ENCODE measurements at regions not wholly inside any gene's neighbourhood (a gene's known extent, or its start where the extent isn't known, plus 50 kb on each side); places are given as distances from the start of the nearest gene placed in this dataset.

- no peak overlapping the region for H3K27ac Mint-ChIP-seq
- H3K4me1 Mint-ChIP-seq (ENCODE audit: low read depth) = no peaks in the 10 kb centered on the region
- H3K36me3 Mint-ChIP-seq (ENCODE audit: low read depth) = no peaks in the 10 kb centered on the region
- no peak overlapping the region for H3K4me3 Mint-ChIP-seq
- no peaks in the 10 kb centered on the region for H3K27me3 Mint-ChIP-seq
- intact Hi-C loops (cut with micrococcal nuclease) = no loop called here
- no peaks in the 10 kb centered on the region for H3K9me3 Mint-ChIP-seq
These were observed 162.3 kb downstream of the TUSC7 start for GRCh38 chr3:116871905-116872304.

GRCh38 chr3:116872688-116873087, 163.1 kb downstream of the TUSC7 start:
- Mint-ChIP-seq H3K27ac (no peak overlapping the region), H3K36me3 (ENCODE audit: low read depth) (no peaks in the 10 kb centered on the region), H3K4me1 (ENCODE audit: low read depth) (no peaks in the 10 kb centered on the region), H3K9me3 (no peaks in the 10 kb centered on the region), H3K27me3 (no peaks in the 10 kb centered on the region), H3K4me3 (no peak overlapping the region)
- intact Hi-C loops (cut with micrococcal nuclease) = no loop called here

GRCh38 chr3:116873142-116873541, 163.6 kb downstream of the TUSC7 start:
- no peaks in the 10 kb centered on the region for H3K36me3 Mint-ChIP-seq (ENCODE audit: low read depth)
- intact Hi-C loops (cut with micrococcal nuclease) = no loop called here
- H3K9me3 Mint-ChIP-seq = peaks cover 2% of the 10 kb centered on the region
- no peak overlapping the region for H3K4me3 Mint-ChIP-seq
- no peak overlapping the region for H3K27ac Mint-ChIP-seq
- H3K4me1 Mint-ChIP-seq (ENCODE audit: low read depth) = no peaks in the 10 kb centered on the region
- H3K27me3 Mint-ChIP-seq = no peaks in the 10 kb centered on the region

- Mint-ChIP-seq H3K4me3 (no peak overlapping the region), H3K27me3 (no peaks in the 10 kb centered on the region), H3K9me3 (peaks cover 6% of the 10 kb centered on the region), H3K4me1 (ENCODE audit: low read depth) (no peaks in the 10 kb centered on the region), H3K27ac (no peak overlapping the region), H3K36me3 (ENCODE audit: low read depth) (no peaks in the 10 kb centered on the region)
- intact Hi-C loops (cut with micrococcal nuclease) = no loop called here
These were observed 168.4 kb downstream of the TUSC7 start for GRCh38 chr3:116877968-116878367.

- Mint-ChIP-seq H3K27me3 (no peaks in the 10 kb centered on the region), H3K9me3 (no peaks in the 10 kb centered on the region), H3K27ac (no peak overlapping the region), H3K4me1 (ENCODE audit: low read depth) (peaks cover 5% of the 10 kb centered on the region), H3K36me3 (ENCODE audit: low read depth) (no peaks in the 10 kb centered on the region), H3K4me3 (no peak overlapping the region)
- intact Hi-C loops (cut with micrococcal nuclease) = no loop called here
These were observed 176.8 kb downstream of the TUSC7 start for GRCh38 chr3:116886202-116886893.

GRCh38 chr3:116896116-116896515, 186.5 kb downstream of the TUSC7 start:
- no peak overlapping the region for H3K27ac Mint-ChIP-seq
- H3K4me3 Mint-ChIP-seq = no peak overlapping the region
- no peaks in the 10 kb centered on the region for H3K36me3 Mint-ChIP-seq (ENCODE audit: low read depth)
- H3K4me1 Mint-ChIP-seq (ENCODE audit: low read depth) = no peaks in the 10 kb centered on the region
- intact Hi-C loops (cut with micrococcal nuclease) = no loop called here
- H3K27me3 Mint-ChIP-seq = no peaks in the 10 kb centered on the region
- no peaks in the 10 kb centered on the region for H3K9me3 Mint-ChIP-seq

- no peaks in the 10 kb centered on the region for H3K36me3 Mint-ChIP-seq (ENCODE audit: low read depth)
- no peak overlapping the region for H3K27ac Mint-ChIP-seq
- no peaks in the 10 kb centered on the region for H3K27me3 Mint-ChIP-seq
- H3K4me3 Mint-ChIP-seq = no peak overlapping the region
- intact Hi-C loops (cut with micrococcal nuclease) = no loop called here
- H3K9me3 Mint-ChIP-seq = no peaks in the 10 kb centered on the region
- no peaks in the 10 kb centered on the region for H3K4me1 Mint-ChIP-seq (ENCODE audit: low read depth)
These were observed 187.8 kb downstream of the TUSC7 start for GRCh38 chr3:116897382-116897781.

- intact Hi-C loops (cut with micrococcal nuclease) = no loop called here
- Mint-ChIP-seq H3K9me3 (no peaks in the 10 kb centered on the region), H3K36me3 (ENCODE audit: low read depth) (no peaks in the 10 kb centered on the region), H3K4me3 (no peak overlapping the region), H3K27ac (no peak overlapping the region), H3K27me3 (no peaks in the 10 kb centered on the region), H3K4me1 (ENCODE audit: low read depth) (no peaks in the 10 kb centered on the region)
These were observed 189.7 kb downstream of the TUSC7 start for GRCh38 chr3:116899253-116899652.

GRCh38 chr3:116905334-116905733, 195.8 kb downstream of the TUSC7 start:
- Mint-ChIP-seq H3K4me3 (no peak overlapping the region), H3K4me1 (ENCODE audit: low read depth) (no peaks in the 10 kb centered on the region), H3K9me3 (no peaks in the 10 kb centered on the region), H3K27ac (no peak overlapping the region), H3K36me3 (ENCODE audit: low read depth) (no peaks in the 10 kb centered on the region), H3K27me3 (no peaks in the 10 kb centered on the region)
- intact Hi-C loops (cut with micrococcal nuclease) = no loop called here

- Mint-ChIP-seq H3K9me3 (no peaks in the 10 kb centered on the region), H3K36me3 (ENCODE audit: low read depth) (no peaks in the 10 kb centered on the region), H3K4me1 (ENCODE audit: low read depth) (no peaks in the 10 kb centered on the region), H3K4me3 (no peak overlapping the region), H3K27ac (no peak overlapping the region), H3K27me3 (no peaks in the 10 kb centered on the region)
- intact Hi-C loops (cut with micrococcal nuclease) = no loop called here
These were observed 196.2 kb downstream of the TUSC7 start for GRCh38 chr3:116905794-116906193.

GRCh38 chr3:116912116-116912515, 202.5 kb downstream of the TUSC7 start:
- intact Hi-C loops (cut with micrococcal nuclease) = no loop called here
- no peak overlapping the region for H3K4me3 Mint-ChIP-seq
- no peaks in the 10 kb centered on the region for H3K36me3 Mint-ChIP-seq (ENCODE audit: low read depth)
- no peaks in the 10 kb centered on the region for H3K4me1 Mint-ChIP-seq (ENCODE audit: low read depth)
- no peak overlapping the region for H3K27ac Mint-ChIP-seq
- H3K27me3 Mint-ChIP-seq = no peaks in the 10 kb centered on the region
- H3K9me3 Mint-ChIP-seq = peaks cover 6% of the 10 kb centered on the region

- Mint-ChIP-seq H3K27ac (no peak overlapping the region), H3K27me3 (no peaks in the 10 kb centered on the region), H3K4me1 (ENCODE audit: low read depth) (no peaks in the 10 kb centered on the region), H3K36me3 (ENCODE audit: low read depth) (no peaks in the 10 kb centered on the region), H3K9me3 (peaks cover 6% of the 10 kb centered on the region), H3K4me3 (no peak overlapping the region)
- intact Hi-C loops (cut with micrococcal nuclease) = no loop called here
These were observed 204.4 kb downstream of the TUSC7 start for GRCh38 chr3:116914004-116914403.

GRCh38 chr3:116916836-116917235, 207.3 kb downstream of the TUSC7 start:
- peaks cover 6% of the 10 kb centered on the region for H3K9me3 Mint-ChIP-seq
- no peak overlapping the region for H3K27ac Mint-ChIP-seq
- intact Hi-C loops (cut with micrococcal nuclease) = no loop called here
- no peaks in the 10 kb centered on the region for H3K4me1 Mint-ChIP-seq (ENCODE audit: low read depth)
- no peak overlapping the region for H3K4me3 Mint-ChIP-seq
- H3K36me3 Mint-ChIP-seq (ENCODE audit: low read depth) = no peaks in the 10 kb centered on the region
- no peaks in the 10 kb centered on the region for H3K27me3 Mint-ChIP-seq

GRCh38 chr3:116920826-116921610, 211.4 kb downstream of the TUSC7 start:
- Mint-ChIP-seq H3K9me3 (peaks cover 17% of the 10 kb centered on the region), H3K4me3 (no peak overlapping the region), H3K27ac (no peak overlapping the region), H3K4me1 (ENCODE audit: low read depth) (no peaks in the 10 kb centered on the region), H3K36me3 (ENCODE audit: low read depth) (no peaks in the 10 kb centered on the region), H3K27me3 (no peaks in the 10 kb centered on the region)
- intact Hi-C loops (cut with micrococcal nuclease) = no loop called here

GRCh38 chr3:116927918-116928317, 218.3 kb downstream of the TUSC7 start:
- no peak overlapping the region for H3K27ac Mint-ChIP-seq
- no peaks in the 10 kb centered on the region for H3K36me3 Mint-ChIP-seq (ENCODE audit: low read depth)
- no peaks in the 10 kb centered on the region for H3K4me1 Mint-ChIP-seq (ENCODE audit: low read depth)

More at GRCh38 chr3:116927918-116928317, 218.3 kb downstream of the TUSC7 start:
- Mint-ChIP-seq H3K27me3 (no peaks in the 10 kb centered on the region), H3K4me3 (no peak overlapping the region), H3K9me3 (peaks cover 31% of the 10 kb centered on the region)
- intact Hi-C loops (cut with micrococcal nuclease) = no loop called here
